Tibial nerve (tissue), 4 donors: ENCODE measurements at regions not wholly inside any gene's neighbourhood (a gene's known extent, or its start where the extent isn't known, plus 50 kb on each side); places are given as distances from the start of the nearest gene placed in this dataset.

ENCODE experiments used
- DNase-seq, 2 donors: peaks; one replicate each; pipeline ENCODE4 v3.0.0-alpha.2; 2019; ENCODE audit warnings: low spot score in 2 of 2
- H3K27ac ChIP-seq, 4 donors: fragments of 200-600 bp; sonication (generic) in 3 of 4; one replicate each; pipeline ENCODE4 v1.5.1; 2017 to 2019; ENCODE audit warnings: mild to moderate bottlenecking in 1 of 4
- H3K27me3 ChIP-seq, 2 donors: fragments of 200-600 bp; sonication (generic) in 1 of 2; one replicate each; pipeline versions ENCODE4 v1.5.1 to v1.6.0; 2017 to 2019
- H3K36me3 ChIP-seq, 3 donors: fragments of 200-600 bp; sonication (generic); one replicate each; pipeline ENCODE4 v1.5.1; 2018 to 2019
- H3K4me1 ChIP-seq, 4 donors: fragments of 200-600 bp; sonication (generic) in 3 of 4; one replicate each; pipeline ENCODE4 v1.5.1; 2017 to 2019
- H3K4me3 ChIP-seq, 4 donors: fragments of 200-600 bp; sonication (generic) in 3 of 4; one replicate each; pipeline ENCODE4 v1.5.1; 2017 to 2019; ENCODE audit warnings: mild to moderate bottlenecking in 1 of 4, moderate library complexity in 1 of 4
- H3K9me3 ChIP-seq, 4 donors: fragments of 200-600 bp; sonication (generic) in 3 of 4; one replicate each; pipeline ENCODE4 v1.5.1; 2017 to 2019
- CTCF ChIP-seq, 5 experiments: fragments of 200-600 bp in 3 of 5; fragments of 450-650 bp in 2 of 5; sonication (generic) in 3 of 5; IDR thresholded peaks; one replicate each; pipeline ENCODE4 v1.5.1; 2016 to 2019; ENCODE audit warnings: antibody characterized with exemption in 5 of 5, mild to moderate bottlenecking in 3 of 5, moderate library complexity in 2 of 5
- EP300 ChIP-seq, 2 donors: sonication (generic); formaldehyde crosslinking; IDR thresholded peaks; one replicate each; pipeline ENCODE4 v1.6.1; 2017; ENCODE audit warnings: antibody characterized with exemption in 2 of 2, mild to moderate bottlenecking in 1 of 2
- POLR2A ChIP-seq, 2 donors: fragments of 450-650 bp; IDR thresholded peaks; one replicate each; pipeline ENCODE4 v1.6.1; 2017; ENCODE audit warnings: antibody characterized with exemption in 2 of 2, mild to moderate bottlenecking in 2 of 2, moderate library complexity in 2 of 2
- WGBS, 2 donors: methylation state at CpG; one replicate each; pipeline ENCODE4 v1.1.5; 2018; 5-methylcytosine and 5-hydroxymethylcytosine counted together

GRCh38 chr14:101232340-101233020 is 328.8 kb upstream of the DIO3 start:
- Histone ChIP-seq H3K4me3 (no peak overlapping the region), H3K4me1 (no peaks in the 10 kb centered on the region), H3K27me3 (no peaks in the 10 kb centered on the region), H3K27ac (no peak overlapping the region), H3K36me3 (no peaks in the 10 kb centered on the region), H3K9me3 (no peaks in the 10 kb centered on the region)
- no peak for TF ChIP-seq CTCF (IDR thresholded peaks at IDR 0.05)
- TF ChIP-seq POLR2A (IDR thresholded peaks at IDR 0.05) = no peak
- no peak for TF ChIP-seq EP300 (IDR thresholded peaks at IDR 0.05)
- WGBS, 2 donors = 76 to 85% methylated on average over 21 of the region's 21 CpGs
- DNase-seq = no peak

GRCh38 chr14:101233021-101233366 is 328.3 kb upstream of the DIO3 start:
- Histone ChIP-seq H3K4me3 (no peak overlapping the region), H3K9me3 (no peaks in the 10 kb centered on the region), H3K4me1 (no peaks in the 10 kb centered on the region), H3K36me3 (no peaks in the 10 kb centered on the region), H3K27me3 (no peaks in the 10 kb centered on the region), H3K27ac (no peak overlapping the region)
- DNase-seq = no peak
- TF ChIP-seq EP300 (IDR thresholded peaks at IDR 0.05) (no peak), POLR2A (IDR thresholded peaks at IDR 0.05) (no peak)
- 52 to 78% methylated on average over 10 to 15 of the region's 15 CpGs for WGBS, 2 donors

- no peaks in the 10 kb centered on the region for H3K9me3 ChIP-seq
- 68 to 77% methylated on average over 12 of the region's 12 CpGs for WGBS, 2 donors
- no peak overlapping the region for H3K4me3 ChIP-seq
- no peaks in the 10 kb centered on the region for H3K27me3 ChIP-seq
- TF ChIP-seq POLR2A (IDR thresholded peaks at IDR 0.05) = no peak
- no peak for TF ChIP-seq CTCF (IDR thresholded peaks at IDR 0.05)
- no peak for TF ChIP-seq EP300 (IDR thresholded peaks at IDR 0.05)
- H3K36me3 ChIP-seq = no peaks in the 10 kb centered on the region
- no peaks in the 10 kb centered on the region for H3K4me1 ChIP-seq
- no peak for DNase-seq
- no peak overlapping the region for H3K27ac ChIP-seq
These were observed 327.9 kb upstream of the DIO3 start for GRCh38 chr14:101233391-101233790.

- no peaks in the 10 kb centered on the region for H3K9me3 ChIP-seq
- TF ChIP-seq POLR2A (IDR thresholded peaks at IDR 0.05) = no peak
- TF ChIP-seq EP300 (IDR thresholded peaks at IDR 0.05) = no peak
- no peak for TF ChIP-seq CTCF (IDR thresholded peaks at IDR 0.05)
- no peaks in the 10 kb centered on the region for H3K36me3 ChIP-seq
- 83 to 85% methylated on average over 5 to 6 of the region's 7 CpGs for WGBS, 2 donors
- H3K4me3 ChIP-seq = no peak overlapping the region
- no peak overlapping the region for H3K27ac ChIP-seq
- DNase-seq = no peak
- H3K27me3 ChIP-seq = no peaks in the 10 kb centered on the region
- H3K4me1 ChIP-seq = no peaks in the 10 kb centered on the region
These were observed 327.5 kb upstream of the DIO3 start for GRCh38 chr14:101233808-101234207.

GRCh38 chr14:101234244-101234937 is 326.9 kb upstream of the DIO3 start:
- Histone ChIP-seq H3K4me1 (no peaks in the 10 kb centered on the region), H3K27ac (no peak overlapping the region), H3K9me3 (no peaks in the 10 kb centered on the region), H3K4me3 (no peak overlapping the region), H3K36me3 (no peaks in the 10 kb centered on the region), H3K27me3 (no peaks in the 10 kb centered on the region)
- no peak for DNase-seq
- 71 to 76% methylated on average over 23 of the region's 23 CpGs for WGBS, 2 donors
- TF ChIP-seq EP300 (IDR thresholded peaks at IDR 0.05) (no peak), POLR2A (IDR thresholded peaks at IDR 0.05) (no peak), CTCF (IDR thresholded peaks at IDR 0.05) (no peak)
